RWPE1 (cell line): ENCODE measurements at regions not wholly inside any gene's neighbourhood (a gene's known extent, or its start where the extent isn't known, plus 50 kb on each side); places are given as distances from the start of the nearest gene placed in this dataset.
"Not testable (repeated sequence)": the region's sequence is repeated elsewhere in the genome, so short reads cannot be mapped to it uniquely, and the experiment has no call there.

Experiments used
- CTCF ChIA-PET: fragments of 350-600 bp; sonication (Branson Sonifier 250); formaldehyde crosslinking; extraction: SDS; loops from one replicate; lab custom pipeline; 2021; lab: Yijun Ruan, JAX
- POLR2A ChIA-PET: fragments of 400-600 bp; formaldehyde crosslinking; extraction: SDS; loops from one replicate; lab custom pipeline; 2020; ENCODE audit warnings: antibody characterized with exemption; ENCODE audit not compliant: low non-redundant PET; lab: Yijun Ruan, JAX
- DNase-seq: peaks from one replicate; pipeline ENCODE4 v3.0.0; 2012; ENCODE audit warnings: low spot score
- H3K27ac ChIP-seq: fragments of 450-650 bp; 2 replicates; pipeline ENCODE4 v1.5.1; 2017
- CTCF ChIP-seq: fragments of 450-650 bp; conservative IDR thresholded peaks from 2 replicates; pipeline ENCODE4 v1.5.1; 2017; ENCODE audit warnings: low read depth, mild to moderate bottlenecking

GRCh38 chr12:34108967-34109366, 86.7 kb downstream of the ALG10 start:
- ChIA-PET POLR2A (no interaction called here), CTCF (interaction anchor here (0.6 kb wide), 1 partner anchor 14 kb away, joined by 3 read pairs; no protein-coding TSS in a partner anchor)
- DNase-seq: no peak
- H3K27ac ChIP-seq: no peak overlapping the region
- TF ChIP-seq CTCF: no peak

GRCh38 chr12:34109390-34109789, 87.1 kb downstream of the ALG10 start:
- TF ChIP-seq CTCF: no peak
- no peak overlapping the region for H3K27ac ChIP-seq
- ChIA-PET POLR2A (no interaction called here), CTCF (interaction anchor here (0.6 kb wide), 1 partner anchor 13 kb away, joined by 3 read pairs; no protein-coding TSS in a partner anchor)
- no peak for DNase-seq

GRCh38 chr12:34109909-34110531, 87.7 kb downstream of the ALG10 start:
- CTCF ChIA-PET, DNase-seq, POLR2A ChIA-PET, H3K27ac ChIP-seq: not testable (repeated sequence)

- CTCF ChIA-PET: no interaction called here
- no peak for DNase-seq
- TF ChIP-seq CTCF: no peak
- H3K27ac ChIP-seq: no peak overlapping the region
- POLR2A ChIA-PET: no interaction called here
Measured at GRCh38 chr12:34119366-34119765, 97.1 kb downstream of the ALG10 start.

- DNase-seq: no peak
- H3K27ac ChIP-seq: no peak overlapping the region
- CTCF ChIA-PET: interaction anchor here (0.6 kb wide), 1 partner anchor 1315 kb away, joined by 6 read pairs; no protein-coding TSS in a partner anchor
- no peak for TF ChIP-seq CTCF
- POLR2A ChIA-PET: no interaction called here
Measured at GRCh38 chr12:34121360-34121759, 99.1 kb downstream of the ALG10 start.

- CTCF ChIA-PET: interaction anchor here (0.5 to 1.4 kb wide), 15 partner anchors 14 to 1635 kb away, joined by 3 to 6 read pairs (median 3); no protein-coding TSS in a partner anchor
- peak; percentile 63 for DNase-seq
- POLR2A ChIA-PET, H3K27ac ChIP-seq: not testable (repeated sequence)
- peak; percentile 68 for TF ChIP-seq CTCF
Measured at GRCh38 chr12:34123092-34123491, 100.8 kb downstream of the ALG10 start.

GRCh38 chr12:34124608-34125007, 102.3 kb downstream of the ALG10 start:
- CTCF ChIA-PET: no interaction called here
- no peak for DNase-seq
- no peak overlapping the region for H3K27ac ChIP-seq
- POLR2A ChIA-PET: no interaction called here
- no peak for TF ChIP-seq CTCF
